Sciatic nerve (tissue), 2 donors: ENCODE measurements at regions not wholly inside any gene's neighbourhood (a gene's known extent, or its start where the extent isn't known, plus 50 kb on each side); places are given as distances from the start of the nearest gene placed in this dataset.

Experiments used
- ATAC-seq: fragments of 200-7000 bp; cut with Tn5 transposase; one replicate; pipeline ENCODE4 v1.9.1; 2020; ENCODE audit warnings: mild to moderate bottlenecking, moderate library complexity
- DNase-seq: peaks from one replicate; pipeline ENCODE4 v3.0.0-alpha.2; 2020; ENCODE audit warnings: low spot score
- intact Hi-C: fragments of 100-400 bp; cut with DNase I; formaldehyde crosslinking; loops from one replicate; pipeline ENCODE4 v1.14.2; 2022
- donor health status: DM: no; HTN: no; CAD: no.
- donor health status: DM: no; HTN: no; CAD: no.

DNA sequence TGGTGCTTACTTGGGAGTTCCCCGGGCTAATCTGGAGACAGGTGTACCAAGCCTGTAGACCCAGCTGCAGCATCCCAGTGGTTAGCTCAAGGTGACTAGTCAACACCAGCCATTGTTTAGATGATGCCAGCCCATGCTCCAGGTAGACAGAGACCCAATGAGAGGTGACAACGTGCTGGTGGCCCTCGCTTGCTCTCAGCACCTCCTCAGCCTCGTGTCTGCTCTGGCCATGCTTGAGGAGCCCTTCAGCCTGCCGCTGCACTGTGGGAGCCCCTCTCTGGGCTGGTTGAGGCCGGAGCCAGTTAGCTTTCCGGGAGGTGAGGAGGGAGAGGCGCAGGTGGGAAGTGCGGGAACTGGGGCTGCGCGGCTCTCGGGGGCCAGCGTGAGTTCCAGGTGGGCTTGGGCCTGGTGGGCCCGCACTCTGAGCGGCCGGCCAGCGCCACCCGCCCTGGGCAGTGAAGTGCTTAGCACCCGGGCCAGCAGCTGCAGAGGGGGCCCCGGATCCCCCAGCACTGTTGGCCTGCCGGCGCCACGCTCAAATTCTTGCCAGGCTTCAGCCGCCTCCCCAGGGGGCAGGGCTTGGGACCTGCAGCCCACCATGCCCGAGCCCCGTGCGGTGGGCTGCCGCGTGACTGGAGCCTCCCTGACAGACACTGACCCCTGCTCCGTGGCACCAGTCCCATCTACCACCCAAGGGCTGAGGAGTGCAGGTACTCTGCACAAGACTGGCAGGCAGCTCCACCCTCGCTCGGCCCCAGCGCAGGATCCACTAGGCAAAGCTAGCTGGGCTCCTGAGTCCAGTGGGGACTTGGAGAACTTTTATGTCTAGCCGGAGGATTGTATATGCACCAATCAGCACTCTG is 85.9 kb upstream of the VSTM2B start:
- DNase-seq = no peak
- no peak for ATAC-seq
- intact Hi-C loops = no loop called here

DNA sequence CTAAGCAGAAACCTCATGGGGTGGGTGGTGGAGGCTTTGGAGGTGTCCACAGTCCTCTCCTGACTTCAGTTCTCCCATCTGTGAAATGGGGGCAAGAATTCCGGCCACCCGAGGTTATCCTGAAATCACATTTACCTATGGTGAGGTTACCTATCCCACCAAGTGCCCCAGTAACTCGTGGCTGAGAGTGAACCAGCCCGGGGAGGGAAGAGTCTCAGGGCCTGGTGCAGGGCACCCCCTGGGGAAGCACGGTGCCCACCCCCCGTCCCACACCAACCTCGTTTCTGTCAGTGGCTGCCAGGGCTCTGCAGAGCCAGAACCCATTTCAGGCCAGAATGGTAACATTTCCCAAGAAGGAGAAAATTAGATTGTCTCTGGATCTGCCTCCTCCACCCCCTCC is 83.7 kb upstream of the VSTM2B start:
- intact Hi-C loops = no loop called here
- ATAC-seq (no peak), DNase-seq (no peak)

DNA sequence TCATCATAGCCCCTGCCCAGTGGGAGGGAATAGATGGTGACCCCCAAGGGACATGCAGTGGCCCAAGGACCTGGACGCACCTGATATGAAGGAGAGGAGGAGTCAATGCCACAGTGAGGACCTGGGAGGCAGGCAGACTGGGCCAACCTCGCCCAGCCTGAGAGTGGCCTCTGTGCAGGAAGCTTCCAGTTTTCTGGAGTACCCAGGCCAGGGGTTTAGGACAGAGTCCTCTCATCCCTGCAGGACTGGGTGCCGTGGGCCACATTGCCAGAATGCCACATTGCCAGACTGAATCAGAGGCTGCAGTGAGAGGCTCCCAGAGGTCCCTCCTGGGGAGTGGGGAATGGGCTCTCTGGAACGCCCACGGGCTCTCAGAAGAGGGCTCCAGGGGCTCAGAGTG is 82.9 kb upstream of the VSTM2B start:
- DNase-seq (no peak), ATAC-seq (no peak)
- intact Hi-C loops = no loop called here

DNA sequence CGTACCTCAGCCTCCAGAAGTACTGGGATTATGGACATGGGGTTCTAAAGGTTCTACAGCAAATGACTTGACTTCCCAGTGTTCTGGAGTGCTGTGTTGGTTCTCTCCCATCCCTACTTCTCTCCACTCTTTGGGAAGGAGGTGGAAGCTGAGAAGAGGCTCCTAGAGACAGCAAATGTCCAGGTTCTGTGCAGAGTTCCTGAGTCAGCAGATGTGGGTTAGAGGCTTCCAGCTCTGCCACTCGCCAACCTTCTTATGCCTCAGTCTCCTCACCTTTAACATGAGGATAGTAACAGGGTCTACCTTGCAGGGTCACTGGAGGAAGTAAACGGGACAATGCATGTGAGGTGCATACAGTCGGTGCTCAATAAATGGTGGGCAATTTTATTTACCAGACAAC is 80.5 kb upstream of the VSTM2B start:
- DNase-seq (no peak), ATAC-seq (no peak)
- intact Hi-C loops = no loop called here

- intact Hi-C loops = no loop called here
- DNase-seq (no peak), ATAC-seq (no peak)
Observed at GRCh38 chr19:29446361-29446760, 79.4 kb upstream of the VSTM2B start.

GRCh38 chr19:29448046-29448445 is 77.7 kb upstream of the VSTM2B start:
- ATAC-seq (no peak), DNase-seq (no peak)
- intact Hi-C loops = no loop called here

DNA sequence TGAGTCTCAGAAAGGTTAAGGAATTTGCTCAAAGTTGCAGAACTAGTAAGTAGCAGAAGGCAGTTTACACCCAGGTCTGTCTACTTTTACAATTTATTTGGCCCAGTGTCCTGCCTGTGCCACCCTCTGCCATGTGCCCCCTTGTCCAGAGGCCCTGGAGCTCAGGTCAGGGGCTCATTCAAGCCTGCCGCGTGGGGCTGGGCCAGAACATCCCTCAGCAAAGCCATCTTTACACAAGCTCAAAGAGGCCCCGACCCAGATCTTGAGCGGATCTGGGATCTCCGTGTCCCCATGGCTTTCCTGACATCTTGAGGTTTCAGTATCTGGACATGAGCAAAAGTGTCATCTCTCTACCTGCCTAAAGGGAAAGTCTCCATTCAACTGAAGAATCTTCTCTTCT is 76.4 kb upstream of the VSTM2B start:
- intact Hi-C loops = no loop called here
- ATAC-seq (no peak), DNase-seq (no peak)

- intact Hi-C loops = no loop called here
- DNase-seq (no peak), ATAC-seq (no peak)
Observed at GRCh38 chr19:29450306-29450705, 75.5 kb upstream of the VSTM2B start.

DNA sequence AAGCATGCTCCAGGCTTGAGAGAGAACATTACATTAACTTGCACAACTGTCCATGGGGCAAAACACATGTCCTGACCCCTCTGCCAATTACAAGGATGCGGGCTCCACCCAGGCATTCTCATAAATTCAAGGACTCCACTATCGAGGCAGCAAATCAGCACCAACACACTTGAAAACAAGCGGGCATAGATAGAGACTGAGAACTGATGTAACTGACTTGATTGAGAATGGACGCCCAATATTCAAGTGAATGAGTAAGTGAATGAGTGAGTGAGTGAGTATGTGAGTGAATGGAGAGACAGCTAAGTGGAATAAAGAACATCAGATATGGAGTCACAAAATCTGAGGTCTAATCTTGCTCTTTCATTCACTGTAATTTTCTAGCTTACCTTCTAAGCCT is 75.0 kb upstream of the VSTM2B start:
- DNase-seq = no peak
- intact Hi-C loops = no loop called here
- no peak for ATAC-seq

DNA sequence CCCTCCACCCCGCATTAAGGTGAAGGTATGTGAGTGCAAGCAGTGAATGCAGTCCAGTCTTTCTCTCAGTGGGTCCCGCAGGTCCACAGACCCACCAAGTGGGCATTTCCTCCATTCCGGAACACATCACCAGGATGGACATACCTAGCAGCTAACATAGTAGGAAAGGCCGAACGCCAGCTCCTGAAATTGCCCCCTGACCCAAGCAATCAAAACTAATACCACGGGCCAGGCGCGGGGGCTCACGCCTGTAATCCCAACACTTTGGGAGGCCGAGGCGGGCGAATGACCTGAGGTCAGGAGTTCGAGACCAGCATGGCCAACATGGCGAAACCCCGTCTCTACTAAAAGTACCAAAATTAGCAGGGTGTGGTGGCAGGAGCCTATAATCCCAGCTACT is 71.7 kb upstream of the VSTM2B start:
- intact Hi-C loops = no loop called here
- DNase-seq = no peak
- no peak for ATAC-seq

DNA sequence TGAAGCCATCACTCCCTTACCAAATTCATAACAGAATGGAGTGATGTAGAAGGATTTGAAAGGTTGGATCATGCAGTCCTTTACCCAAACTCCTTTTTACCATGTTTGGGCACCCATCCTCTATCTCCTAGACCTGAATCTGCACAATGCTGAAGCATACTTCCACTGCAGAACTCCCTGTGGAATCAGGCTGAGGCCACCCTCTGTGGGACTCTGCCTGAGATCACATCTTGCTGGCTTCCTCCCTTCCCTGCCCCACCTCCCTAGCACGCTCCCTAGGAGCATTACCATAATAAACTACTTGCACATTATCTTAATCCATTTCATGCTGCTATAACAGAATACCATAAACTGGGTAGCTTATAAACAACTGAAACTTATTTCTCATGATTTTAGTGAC is 68.4 kb upstream of the VSTM2B start:
- intact Hi-C loops = loop anchor here (5.0 kb wide), 1 partner anchor 95 kb away; no protein-coding TSS in a partner anchor
- no peak for DNase-seq
- no peak for ATAC-seq

GRCh38 chr19:29467824-29468401 is 57.9 kb upstream of the VSTM2B start:
- no peak for ATAC-seq
- DNase-seq = no peak
- intact Hi-C loops = no loop called here

- no peak for DNase-seq
- intact Hi-C loops = loop anchor here (2.0 kb wide), 1 partner anchor 17 kb away; no protein-coding TSS in a partner anchor
- ATAC-seq = no peak
Observed at GRCh38 chr19:29475469-29475868, 50.3 kb upstream of the VSTM2B start.
